Endothelial cell of umbilical vein (primary cell): ENCODE measurements at regions not wholly inside any gene's neighbourhood (a gene's known extent, or its start where the extent isn't known, plus 50 kb on each side); places are given as distances from the start of the nearest gene placed in this dataset.

Experiments
- BruUV-seq: library from RNA; stranded (reverse); fragments of 400-500 nt; replicated peaks from 2 replicates; lab custom pipeline; 2021; lab: Mats Ljungman, UMichigan
- CTCF ChIA-PET: fragments of 300-600, 350-600 bp; sonication (Branson Sonifier 250); formaldehyde crosslinking; loops from one replicate; lab custom pipeline; 2021; ENCODE audit warnings: antibody characterized with exemption, inconsistent platforms; lab: Charles Lee
- POLR2A ChIA-PET: fragments of 300-600, 350-600 bp; sonication (Branson Sonifier 250); formaldehyde crosslinking; loops from one replicate; lab custom pipeline; 2021; ENCODE audit warnings: antibody characterized with exemption, inconsistent platforms; lab: Charles Lee
- DNase-seq: peaks from one replicate; pipeline ENCODE4 v3.0.0-alpha.2; 2011; ENCODE audit warnings: low read depth, low spot score
- FAIRE-seq: peaks from 2 replicates; lab custom pipeline; 2011; peaks lifted over from hg19 to GRCh38; lab: Jason Lieb, UNC
- H2AFZ ChIP-seq: 2 replicates; pipeline ENCODE4 v1.6.0; 2012; ENCODE audit warnings: low read depth, low read length, control low read depth, inconsistent platforms
- H3K27ac ChIP-seq: 2 replicates; pipeline ENCODE4 v1.5.1; 2011; ENCODE audit warnings: low read depth, mild to moderate bottlenecking, control low read depth, low read length, moderate library complexity; ENCODE audit not compliant: insufficient read depth
- H3K27me3 ChIP-seq, 2 experiments: 2 replicates each; pipeline versions ENCODE4 v1.6.0 to v1.6.1; 2011; ENCODE audit warnings: low read length in 2 of 2, mixed read lengths in 1 of 2; ENCODE audit not compliant: control insufficient read depth in 2 of 2, insufficient read depth in 2 of 2
- H3K36me3 ChIP-seq, 2 experiments: 2 replicates in 1 of 2; 3 replicates in 1 of 2; pipeline ENCODE4 v1.5.1; 2011; ENCODE audit warnings: low read length in 2 of 2, mild to moderate bottlenecking in 1 of 2, moderate library complexity in 1 of 2; ENCODE audit not compliant: control insufficient read depth in 2 of 2, insufficient read depth in 2 of 2; ENCODE audit errors: extremely low read depth in 1 of 2
- H3K4me1 ChIP-seq: 3 replicates; pipeline ENCODE4 v1.5.1; 2011; ENCODE audit warnings: mild to moderate bottlenecking, low read length; ENCODE audit not compliant: control insufficient read depth, insufficient read depth; ENCODE audit errors: extremely low read depth
- H3K4me2 ChIP-seq: 2 replicates; pipeline ENCODE4 v1.6.1; 2011; ENCODE audit warnings: low read length, control low read depth, mixed read lengths; ENCODE audit not compliant: insufficient read depth
- H3K4me3 ChIP-seq, 3 experiments: fragments of 200-600 bp in 1 of 3; sonication (generic), shearing (Covaris generic) in 1 of 3; replicated peaks in 1 of 3; 2 replicates each; pipeline ENCODE4 v1.5.1; 2011 to 2016; ENCODE audit warnings: control low read depth in 3 of 3, low read length in 3 of 3, mild to moderate bottlenecking in 2 of 3, inconsistent platforms in 1 of 3, low read depth in 1 of 3, moderate library complexity in 1 of 3; ENCODE audit not compliant: insufficient read depth in 1 of 3
- H3K79me2 ChIP-seq: 2 replicates; pipeline ENCODE4 v1.6.0; 2012; ENCODE audit warnings: low read length, inconsistent platforms; ENCODE audit not compliant: control insufficient read depth, insufficient read depth
- H3K9ac ChIP-seq: replicated peaks from 2 replicates; pipeline ENCODE3; 2011; ENCODE audit warnings: low read length, control low read depth; ENCODE audit not compliant: insufficient read depth; ENCODE audit errors: extremely low read depth
- H3K9me1 ChIP-seq: replicated peaks from 3 replicates; pipeline ENCODE4 v1.6.0; 2011; ENCODE audit warnings: mild to moderate bottlenecking, low read length; ENCODE audit not compliant: control insufficient read depth, insufficient read depth; ENCODE audit errors: extremely low read depth
- H3K9me3 ChIP-seq: replicated peaks from 2 replicates; pipeline ENCODE4 v1.5.1; 2012; ENCODE audit warnings: low read length, inconsistent platforms; ENCODE audit not compliant: control insufficient read depth, insufficient read depth
- H4K20me1 ChIP-seq: replicated peaks from 2 replicates; pipeline ENCODE3; 2011; ENCODE audit warnings: mild to moderate bottlenecking, low read length; ENCODE audit not compliant: control insufficient read depth, insufficient read depth; ENCODE audit errors: extremely low read depth
- EZH2 ChIP-seq: IDR thresholded peaks from 2 replicates; pipeline ENCODE4 v1.6.1; 2012; ENCODE audit warnings: borderline replicate concordance, low read depth, mild to moderate bottlenecking, moderate library complexity, low read length, inconsistent platforms; ENCODE audit not compliant: severe bottlenecking
- FOS ChIP-seq: IDR thresholded peaks from 2 replicates; pipeline ENCODE4 v1.6.1; 2011; ENCODE audit warnings: mild to moderate bottlenecking, low read length, moderate library complexity, borderline replicate concordance; ENCODE audit not compliant: insufficient read depth
- GATA2 ChIP-seq: IDR thresholded peaks from 2 replicates; pipeline ENCODE4 v1.7.0; 2011; ENCODE audit warnings: low read depth, mild to moderate bottlenecking, moderate library complexity, mixed read lengths, low read length; ENCODE audit not compliant: insufficient read length, insufficient read depth
- JUN ChIP-seq: IDR thresholded peaks from 2 replicates; pipeline ENCODE4 v1.6.1; 2011; ENCODE audit warnings: borderline replicate concordance, low read depth; ENCODE audit not compliant: insufficient read length, insufficient read depth
- MYC ChIP-seq: IDR thresholded peaks from one replicate; pipeline ENCODE4 v1.6.1; 2011; ENCODE audit warnings: mild to moderate bottlenecking, low read depth, low read length
- POLR2A ChIP-seq: IDR thresholded peaks from 2 replicates; pipeline ENCODE4 v1.6.1; 2012; ENCODE audit warnings: low read depth, mild to moderate bottlenecking, control low read depth, low read length
- POLR2AphosphoS5 ChIP-seq: IDR thresholded peaks from 2 replicates; pipeline ENCODE4 v1.6.1; 2012; ENCODE audit warnings: low read depth, mild to moderate bottlenecking, control low read depth, low read length, moderate library complexity; ENCODE audit not compliant: insufficient read depth
- dilution Hi-C: fragments of 300-500 bp; cut with MboI; formaldehyde crosslinking; loops from one replicate; pipeline ENCODE4 v1.15.0; 2019; ENCODE audit warnings: low sequenced_read_pairs; ENCODE audit not compliant: extremely low pct_ligation_motif_present
- intact Hi-C: fragments of 100-400 bp; cut with micrococcal nuclease; formaldehyde crosslinking; loops from one replicate; pipeline ENCODE4 v1.10.0; 2022
- TF ChIP-seq, protein P1 (sequence below), 2 donors: IDR thresholded peaks; 1 replicate in 1 of 2; 2 replicates in 1 of 2; pipeline ENCODE4 v1.5.1; 2011; ENCODE audit warnings: low read length in 2 of 2, mild to moderate bottlenecking in 2 of 2, moderate library complexity in 2 of 2, control low read depth in 1 of 2, inconsistent platforms in 1 of 2, low read depth in 1 of 2; ENCODE audit not compliant: insufficient read depth in 1 of 2; ENCODE audit errors: extremely low read depth in 1 of 2
- TF ChIP-seq, protein P2 (sequence below): IDR thresholded peaks from 2 replicates; pipeline ENCODE4 v1.6.1; 2011; ENCODE audit not compliant: insufficient read depth, insufficient read length

GRCh38 chr2:62364791-62365528 lies 141.0 kb downstream of the TMEM17 start:
- no TSS peak for BruUV-seq
- intact Hi-C loops = no loop called here
- TF ChIP-seq POLR2AphosphoS5 = no peak
- TF ChIP-seq GATA2 = no peak
- no peak for TF ChIP-seq POLR2A
- TF ChIP-seq MYC = no peak
- no peak for TF ChIP-seq EZH2
- TF ChIP-seq FOS = no peak
- no peak for TF ChIP-seq JUN
- TF ChIP-seq, protein P1, sequence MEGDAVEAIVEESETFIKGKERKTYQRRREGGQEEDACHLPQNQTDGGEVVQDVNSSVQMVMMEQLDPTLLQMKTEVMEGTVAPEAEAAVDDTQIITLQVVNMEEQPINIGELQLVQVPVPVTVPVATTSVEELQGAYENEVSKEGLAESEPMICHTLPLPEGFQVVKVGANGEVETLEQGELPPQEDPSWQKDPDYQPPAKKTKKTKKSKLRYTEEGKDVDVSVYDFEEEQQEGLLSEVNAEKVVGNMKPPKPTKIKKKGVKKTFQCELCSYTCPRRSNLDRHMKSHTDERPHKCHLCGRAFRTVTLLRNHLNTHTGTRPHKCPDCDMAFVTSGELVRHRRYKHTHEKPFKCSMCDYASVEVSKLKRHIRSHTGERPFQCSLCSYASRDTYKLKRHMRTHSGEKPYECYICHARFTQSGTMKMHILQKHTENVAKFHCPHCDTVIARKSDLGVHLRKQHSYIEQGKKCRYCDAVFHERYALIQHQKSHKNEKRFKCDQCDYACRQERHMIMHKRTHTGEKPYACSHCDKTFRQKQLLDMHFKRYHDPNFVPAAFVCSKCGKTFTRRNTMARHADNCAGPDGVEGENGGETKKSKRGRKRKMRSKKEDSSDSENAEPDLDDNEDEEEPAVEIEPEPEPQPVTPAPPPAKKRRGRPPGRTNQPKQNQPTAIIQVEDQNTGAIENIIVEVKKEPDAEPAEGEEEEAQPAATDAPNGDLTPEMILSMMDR (IDR thresholded peaks at IDR 0.05; ENCODE audit: extremely low read depth in 1 of 2, insufficient read depth in 1 of 2, low read depth in 1 of 2, low read length in 2 of 2) = no peak
- TF ChIP-seq, protein P2, sequence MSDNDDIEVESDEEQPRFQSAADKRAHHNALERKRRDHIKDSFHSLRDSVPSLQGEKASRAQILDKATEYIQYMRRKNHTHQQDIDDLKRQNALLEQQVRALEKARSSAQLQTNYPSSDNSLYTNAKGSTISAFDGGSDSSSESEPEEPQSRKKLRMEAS = no peak
- Histone ChIP-seq H3K9me3 (no peaks in the 10 kb centered on the region), H3K9ac (no peak overlapping the region), H3K4me1 (no peaks in the 10 kb centered on the region), H3K79me2 (no peaks in the 10 kb centered on the region), H3K36me3 (no peaks in the 10 kb centered on the region), H3K9me1 (no peaks in the 10 kb centered on the region), H4K20me1 (no peaks in the 10 kb centered on the region), H3K4me3 (no peak overlapping the region), H2AFZ (no peak overlapping the region), H3K4me2 (no peak overlapping the region), H3K27ac (no peak overlapping the region), H3K27me3 (no peaks in the 10 kb centered on the region)
- ChIA-PET POLR2A (no interaction called here), CTCF (interaction anchor here (0.6 kb wide), 1 partner anchor 754 kb away, joined by 3 read pairs; no protein-coding TSS in a partner anchor)
- dilution Hi-C loops = no loop called here
- FAIRE-seq (no peak), DNase-seq (no peak)
